PC-9 (cell line): ENCODE measurements at regions not wholly inside any gene's neighbourhood (a gene's known extent, or its start where the extent isn't known, plus 50 kb on each side); places are given as distances from the start of the nearest gene placed in this dataset.

Experiments used
- CTCF ChIP-seq: fragments of 200-600 bp; sonication (generic); conservative IDR thresholded peaks from 2 replicates; pipeline ENCODE4 v1.6.1; 2017; ENCODE audit warnings: mixed run types, antibody characterized with exemption, mild to moderate bottlenecking, moderate library complexity
- EZH2 ChIP-seq: fragments of 200-600 bp; sonication (generic); IDR thresholded peaks from 2 replicates; pipeline ENCODE4 v1.8.0; 2017; ENCODE audit warnings: antibody characterized with exemption, low read depth

GRCh38 chr5:159759791-159760290 is 156.4 kb upstream of the ADRA1B start:
- TF ChIP-seq CTCF: no peak
- TF ChIP-seq EZH2: no peak
